ENCODE measurements at regions not wholly inside any gene's neighbourhood (a gene's known extent, or its start where the extent isn't known, plus 50 kb on each side); places are given as distances from the start of the nearest gene placed in this dataset.
"Not testable (repeated sequence)": the region's sequence is repeated elsewhere in the genome, so short reads cannot be mapped to it uniquely, and the experiment has no call there.

DNA sequence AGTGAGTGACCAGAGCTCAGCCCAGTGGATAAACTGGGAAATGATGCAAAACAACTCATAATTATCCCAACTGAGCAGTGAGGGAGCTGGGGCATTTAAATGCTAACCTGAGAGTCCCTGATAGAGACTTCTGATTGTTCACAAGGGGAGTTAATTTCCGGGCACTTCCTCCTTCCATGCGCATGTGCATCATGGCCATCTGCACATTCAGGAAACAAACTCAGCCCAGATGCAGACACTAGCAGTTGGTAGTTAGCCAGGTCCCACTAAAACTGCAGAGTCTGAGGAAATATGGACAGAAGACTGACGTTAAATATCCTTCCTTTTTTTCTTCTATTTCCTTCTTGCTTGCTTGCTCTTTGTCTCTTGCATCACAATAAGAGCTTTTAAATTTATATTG, 852.1 kb upstream of the LRRC4C start:
- DNase-seq (ENCODE audit: low read depth), result no peak

DNA sequence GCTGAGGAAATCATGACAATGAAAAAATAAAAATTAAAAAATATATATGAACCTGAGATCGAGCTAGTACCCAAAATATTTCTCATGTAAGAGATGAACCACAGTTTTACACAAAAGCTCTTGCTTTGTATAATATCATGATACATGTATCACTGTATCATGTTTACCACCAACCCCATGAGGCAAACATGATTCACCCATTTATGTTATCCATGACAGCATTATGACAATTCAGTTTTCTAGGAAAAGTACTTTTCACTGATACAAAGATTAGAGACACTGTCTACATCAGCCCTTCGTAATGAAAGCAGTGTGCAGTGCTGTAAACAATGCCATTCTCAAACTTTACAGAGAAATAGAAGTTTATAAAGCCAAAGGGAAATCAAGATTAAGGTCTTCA, 852.5 kb upstream of the LRRC4C start:
- no peak for DNase-seq (ENCODE audit: low read depth)

DNA sequence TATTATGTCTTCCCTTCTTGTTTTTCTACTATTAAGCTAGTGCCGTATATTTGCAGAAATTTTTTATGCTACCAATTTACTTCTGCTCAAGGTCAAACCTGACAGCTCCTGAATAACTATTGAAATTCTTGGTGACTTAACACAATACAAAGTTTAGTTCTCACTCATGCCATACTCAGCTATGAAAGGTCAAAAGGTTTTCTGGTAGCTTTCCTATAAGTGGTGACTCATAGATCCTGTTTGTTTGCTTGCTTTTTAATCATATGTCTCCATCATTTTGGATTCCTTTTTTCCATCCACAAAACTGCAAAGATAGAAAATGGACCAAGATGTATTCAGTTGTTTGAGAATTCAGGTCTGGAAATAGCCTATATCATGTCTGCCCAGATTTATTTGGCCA, 855.8 kb upstream of the LRRC4C start:
- peak; percentile 51 for DNase-seq (ENCODE audit: low read depth)

DNA sequence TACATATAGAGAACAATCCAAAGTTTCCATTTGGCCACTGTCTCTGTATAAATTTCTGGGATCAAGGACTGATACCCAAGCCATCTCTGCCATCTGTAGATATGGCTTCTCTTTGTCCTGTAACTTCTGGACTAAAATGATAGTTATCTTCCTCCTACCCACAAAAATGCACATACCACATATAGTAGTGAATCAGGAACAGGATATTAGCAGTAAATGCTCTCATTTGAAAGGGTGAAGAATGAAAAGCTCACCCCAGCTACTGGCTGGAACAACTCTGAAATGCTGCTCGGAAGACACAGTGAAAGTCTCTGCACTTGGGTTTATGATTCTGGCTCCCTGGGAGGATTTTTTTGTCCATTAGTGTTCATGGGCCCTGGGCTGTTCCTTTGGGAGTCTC, 856.4 kb upstream of the LRRC4C start:
- DNase-seq (ENCODE audit: low read depth), result peak; percentile 39

DNA sequence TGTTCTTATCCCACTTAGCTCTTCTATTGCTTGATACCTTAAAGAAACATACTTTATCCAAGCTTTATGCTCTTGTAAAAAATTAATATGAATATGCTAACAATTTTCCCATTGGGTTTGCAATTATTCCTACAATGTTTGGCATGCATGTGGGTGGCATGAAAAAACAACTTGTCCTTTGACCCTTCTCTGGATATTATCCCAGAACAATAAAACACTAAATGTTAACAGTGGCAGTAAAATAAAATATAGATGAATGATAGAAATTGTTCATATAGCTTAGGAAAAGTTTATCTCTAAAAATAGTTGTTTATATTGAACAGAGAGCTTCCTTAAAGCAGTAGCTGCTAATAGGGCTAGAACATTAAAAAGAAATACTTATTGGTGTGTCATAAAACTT, 860.5 kb upstream of the LRRC4C start:
- no peak for DNase-seq (ENCODE audit: low read depth)

DNA sequence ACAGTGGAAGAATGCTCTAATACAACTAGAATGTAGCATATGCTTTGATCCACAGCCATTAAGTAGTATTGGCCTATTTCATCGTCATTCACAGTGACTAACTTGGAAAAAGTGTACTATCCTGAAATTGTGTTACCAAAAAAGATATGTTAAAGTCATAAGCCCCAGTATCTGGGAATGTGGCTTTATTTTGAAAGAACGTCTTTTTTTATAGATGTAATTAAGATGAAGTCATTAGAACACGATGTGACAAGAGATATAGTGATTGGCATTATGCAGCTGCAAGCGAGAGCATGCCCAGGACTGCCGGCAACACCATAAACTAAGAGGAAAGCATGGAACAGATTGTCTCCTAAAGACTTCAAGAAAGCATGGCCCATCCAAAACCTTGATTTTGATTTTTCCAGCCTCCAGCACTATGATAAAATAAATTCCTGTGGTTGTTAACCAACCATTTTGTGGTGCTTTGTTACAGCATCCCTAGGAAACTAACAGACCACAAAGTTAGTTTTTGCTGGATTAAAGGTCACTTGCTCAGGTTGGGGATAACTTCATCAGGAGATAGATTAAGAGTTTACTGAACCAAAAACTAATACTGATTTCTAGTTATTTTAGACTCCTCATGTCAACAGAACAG, 870.6 kb upstream of the LRRC4C start:
- DNase-seq (ENCODE audit: low read depth), result peak; percentile 52

DNA sequence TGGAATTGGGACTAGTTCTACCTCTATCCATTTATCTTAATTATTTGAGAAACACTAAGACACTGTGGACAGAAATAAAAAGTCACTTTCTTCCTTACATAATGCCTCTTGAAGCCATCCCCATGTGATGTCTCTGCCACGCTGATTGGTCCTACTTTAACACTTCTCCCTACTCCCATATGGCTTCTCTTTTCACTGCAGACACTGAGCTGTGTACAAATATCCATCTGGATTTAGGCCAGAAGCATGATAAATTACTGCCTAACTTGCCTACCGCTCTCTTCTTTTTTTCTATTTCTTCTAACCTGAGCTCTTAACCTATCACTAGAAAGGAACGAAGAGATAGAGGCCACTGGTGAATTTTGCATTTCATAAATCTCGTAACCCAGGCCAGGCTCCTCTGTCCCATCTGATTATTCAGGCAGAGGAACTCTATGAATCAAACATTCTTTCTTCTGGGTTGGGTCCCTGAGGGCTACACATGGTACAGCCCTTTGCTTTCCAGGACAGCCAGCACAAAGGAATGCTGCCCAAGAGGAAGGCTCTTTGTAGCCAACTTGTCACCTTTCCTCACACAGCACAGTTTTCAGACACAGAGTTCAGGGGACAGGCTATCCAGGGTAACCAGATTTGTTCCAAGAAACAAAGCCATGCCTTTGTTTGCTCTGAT, 878.5 kb upstream of the LRRC4C start:
- peak; percentile 28 for DNase-seq (ENCODE audit: low read depth)

DNA sequence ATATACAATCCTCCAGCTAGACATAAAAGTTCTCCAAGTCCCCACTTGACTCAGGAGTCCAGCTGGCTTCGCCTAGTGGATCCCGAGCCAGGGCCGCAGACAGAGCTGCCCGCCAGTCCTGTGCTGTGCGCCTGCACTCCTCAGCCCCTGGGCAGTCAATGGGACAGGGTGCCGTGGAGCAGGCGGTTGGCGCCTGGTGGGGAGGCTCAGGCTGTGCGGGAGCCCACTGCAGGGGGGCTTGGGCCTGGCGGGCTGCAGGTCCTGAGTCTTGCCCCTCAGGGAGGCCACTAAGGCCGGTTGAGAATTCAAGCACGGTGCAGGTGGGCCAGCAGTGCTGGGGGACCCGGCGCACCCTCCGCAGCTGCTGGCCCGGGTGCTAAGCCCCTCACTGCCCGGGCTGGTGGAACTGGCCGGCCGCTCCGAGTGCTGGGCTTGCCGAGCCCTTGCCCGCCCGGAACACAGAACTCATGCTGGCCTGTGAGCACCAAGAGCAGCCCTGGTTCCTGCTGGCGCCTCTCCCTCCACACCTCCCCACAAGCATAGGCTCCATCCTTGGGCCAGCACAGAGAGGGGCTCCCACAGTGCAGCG, 884.8 kb upstream of the LRRC4C start:
- DNase-seq (ENCODE audit: low read depth), result no peak

DNA sequence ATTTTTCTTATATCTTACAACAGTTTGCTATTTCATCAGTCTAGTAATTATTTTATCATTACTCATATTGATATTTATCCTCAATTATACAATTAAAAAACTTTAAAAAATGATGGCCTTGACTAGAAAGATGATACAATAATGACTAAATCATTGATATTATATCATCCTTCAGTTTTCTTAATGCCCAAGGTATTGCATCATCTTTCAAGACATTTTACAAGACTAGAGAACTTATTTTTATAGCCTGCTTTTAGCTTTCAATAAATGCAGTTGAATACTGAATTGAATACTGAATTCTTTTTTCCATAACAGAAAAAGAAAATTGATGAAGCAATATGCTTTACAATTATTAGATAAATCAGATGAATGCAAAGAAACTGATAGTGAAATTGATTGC, 886.5 kb upstream of the LRRC4C start:
- DNase-seq (ENCODE audit: low read depth), result no peak

DNA sequence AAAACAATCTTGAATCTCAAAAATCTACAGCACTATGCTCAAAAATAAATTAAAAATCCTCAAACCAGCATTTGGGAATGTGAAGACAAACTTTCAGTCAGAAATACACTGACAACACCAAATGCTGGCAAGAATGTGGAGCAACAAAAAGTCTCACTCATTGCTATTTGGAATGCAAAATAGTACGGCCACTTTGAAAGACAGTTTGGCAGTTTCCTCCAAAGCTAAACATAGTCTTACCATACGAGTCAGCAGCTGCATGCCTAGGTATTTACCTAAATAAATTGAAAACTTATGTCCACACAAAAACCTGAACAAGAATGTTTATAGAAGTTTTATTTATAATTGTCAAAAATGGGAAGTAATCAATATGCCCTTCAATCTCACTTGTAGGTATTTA, 904.2 kb upstream of the LRRC4C start:
- DNase-seq (ENCODE audit: low read depth), result no peak

DNA sequence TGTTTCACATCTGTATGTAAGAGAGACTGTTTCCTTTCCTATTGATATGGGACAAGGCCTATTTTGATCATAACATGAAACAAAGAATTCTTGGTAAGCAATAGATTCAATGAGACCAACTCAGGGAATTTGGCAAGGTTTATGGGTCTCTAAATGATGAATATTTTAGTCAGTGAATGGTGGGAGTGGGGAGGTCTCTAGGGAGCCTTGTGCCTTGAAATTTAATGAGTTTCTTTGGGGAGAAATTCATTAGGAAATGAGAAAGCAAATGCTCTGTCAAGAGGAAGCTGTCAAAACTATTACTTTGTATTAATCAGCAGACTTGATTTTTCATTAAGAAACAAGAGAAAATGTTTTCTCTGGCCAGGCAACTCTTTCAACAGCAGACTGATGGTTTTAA, 921.7 kb upstream of the API5 start:
- no peak for DNase-seq (ENCODE audit: low read depth)

DNA sequence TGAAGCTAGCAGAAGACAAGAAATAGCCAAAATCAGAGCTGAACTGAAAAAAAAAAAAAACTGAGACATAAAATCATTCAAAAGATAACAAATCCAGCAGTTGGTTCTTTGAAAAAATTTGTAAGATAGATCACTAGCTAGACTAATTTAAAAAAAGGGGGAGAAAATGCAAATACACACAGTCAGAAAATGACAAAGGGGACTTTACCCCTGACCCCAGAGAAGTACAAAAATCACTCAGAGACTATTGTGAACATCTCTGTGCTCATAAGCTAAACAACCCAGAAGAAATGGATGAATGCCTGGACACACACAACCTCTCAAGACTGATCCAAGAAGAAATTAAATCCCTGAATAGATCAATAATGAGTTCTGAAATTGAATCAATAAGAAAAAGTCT, 914.3 kb upstream of the API5 start:
- DNase-seq (ENCODE audit: low read depth), result no peak

DNA sequence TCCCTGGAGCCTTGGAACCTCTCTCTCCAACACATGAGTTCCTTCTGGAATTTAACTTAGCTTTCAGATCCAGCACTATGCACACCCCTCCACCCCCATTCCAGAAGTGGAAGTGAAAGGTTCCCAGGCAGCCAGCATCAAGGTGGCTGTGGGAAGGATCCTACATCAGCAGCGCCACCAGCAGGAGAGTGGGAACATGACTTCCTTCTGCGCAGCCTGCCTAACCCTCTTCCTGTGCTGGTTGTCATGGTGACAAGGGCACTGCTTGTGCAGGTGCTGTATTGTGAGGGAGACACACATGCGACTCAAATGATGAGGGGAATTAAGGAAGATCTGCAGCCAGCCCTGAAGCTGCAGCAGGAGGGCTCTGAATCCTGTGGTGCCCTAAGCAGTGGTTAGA, 904.5 kb upstream of the API5 start:
- peak; percentile 17 for DNase-seq (ENCODE audit: low read depth)

DNA sequence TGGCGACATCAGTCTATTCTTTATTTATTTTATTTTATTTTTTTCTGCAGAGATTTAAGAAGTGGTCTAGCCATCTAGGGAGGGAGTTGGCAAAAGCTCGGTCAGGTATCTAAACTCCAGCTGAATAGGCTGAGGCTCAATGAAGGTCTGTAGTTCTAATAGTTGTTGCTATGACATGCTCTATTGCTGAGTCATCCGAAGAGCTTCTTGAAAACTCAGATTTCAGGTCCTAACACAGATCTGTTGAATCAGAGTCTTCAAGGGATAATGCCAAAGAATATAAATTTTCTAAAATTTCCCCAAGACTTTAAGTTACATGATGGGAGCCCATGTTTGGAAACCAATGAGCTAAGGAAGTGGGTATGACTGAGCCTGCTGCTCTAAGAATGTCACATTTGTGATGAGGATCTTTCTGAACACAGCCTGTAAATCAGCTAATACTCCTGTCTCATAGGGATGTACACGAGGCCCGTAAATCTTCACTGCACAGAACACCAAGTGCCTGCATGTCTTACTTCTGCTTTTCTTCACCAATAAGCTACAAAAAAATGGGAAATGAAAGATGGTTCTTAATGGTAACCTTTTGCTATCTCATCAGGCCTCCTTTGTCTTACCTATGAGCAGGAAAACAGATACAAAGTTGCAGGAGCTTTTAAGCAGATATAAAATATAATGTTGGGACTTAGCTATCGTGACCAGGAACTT, 901.4 kb upstream of the API5 start:
- DNase-seq (ENCODE audit: low read depth), result peak; percentile 22

DNA sequence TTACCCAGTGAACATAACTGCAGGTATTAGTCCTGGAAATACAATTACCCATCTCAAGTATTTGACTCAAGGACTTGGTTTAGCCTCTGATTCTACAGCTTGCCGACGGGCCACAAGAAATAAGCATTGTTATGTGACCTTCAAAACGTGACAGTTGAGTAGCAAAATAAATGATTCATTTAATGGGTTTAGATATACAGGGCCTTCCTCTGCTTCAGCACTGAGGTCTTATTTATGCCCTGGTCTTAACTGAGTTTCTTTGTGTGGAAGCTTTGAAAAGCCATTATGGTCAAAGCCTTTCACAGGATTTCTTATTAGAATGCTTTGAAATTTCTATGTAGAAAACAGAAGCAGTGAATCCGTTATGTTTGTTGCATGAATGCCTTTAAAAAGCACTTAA, 899.2 kb upstream of the API5 start:
- DNase-seq (ENCODE audit: low read depth), result no peak

DNA sequence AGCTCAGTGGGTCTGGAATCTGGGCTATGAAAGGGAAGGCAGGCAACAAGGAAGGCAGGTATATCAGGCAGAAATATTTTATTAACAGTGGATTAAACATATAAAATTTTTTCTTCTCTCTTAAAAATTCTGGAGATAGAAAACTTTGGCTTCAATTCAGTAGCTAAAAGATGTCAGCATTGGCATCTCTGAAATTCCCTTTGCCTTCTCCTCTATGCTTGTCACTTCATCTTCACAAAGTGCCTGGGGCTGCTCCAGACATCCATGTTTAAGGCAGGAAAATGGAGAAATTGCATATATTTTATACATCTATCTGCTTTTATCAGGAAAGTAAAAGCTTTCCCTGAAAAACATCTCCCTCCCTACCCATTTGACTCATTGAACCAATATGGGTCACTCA, 894.1 kb upstream of the API5 start:
- DNase-seq (ENCODE audit: low read depth), result no peak

DNA sequence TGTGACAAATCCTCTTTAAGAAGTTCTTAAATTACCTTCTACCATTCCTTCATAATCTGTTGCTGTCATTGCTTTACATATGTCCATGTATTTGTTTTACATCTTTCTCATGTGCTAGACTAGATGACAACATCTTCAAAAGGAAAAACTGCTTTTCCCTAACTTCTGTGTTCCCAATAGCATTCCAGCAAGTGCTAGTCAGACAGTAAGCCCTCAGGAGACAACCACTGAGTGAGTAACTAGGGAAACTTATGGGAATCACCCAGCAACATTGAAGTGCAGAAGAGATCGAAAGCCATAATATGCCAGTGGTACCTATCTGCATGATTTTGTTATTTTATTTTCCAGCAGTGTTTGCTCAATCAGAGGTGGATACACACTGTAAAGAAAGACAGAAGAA, 889.7 kb upstream of the API5 start:
- DNase-seq (ENCODE audit: low read depth), result peak; percentile 38

DNA sequence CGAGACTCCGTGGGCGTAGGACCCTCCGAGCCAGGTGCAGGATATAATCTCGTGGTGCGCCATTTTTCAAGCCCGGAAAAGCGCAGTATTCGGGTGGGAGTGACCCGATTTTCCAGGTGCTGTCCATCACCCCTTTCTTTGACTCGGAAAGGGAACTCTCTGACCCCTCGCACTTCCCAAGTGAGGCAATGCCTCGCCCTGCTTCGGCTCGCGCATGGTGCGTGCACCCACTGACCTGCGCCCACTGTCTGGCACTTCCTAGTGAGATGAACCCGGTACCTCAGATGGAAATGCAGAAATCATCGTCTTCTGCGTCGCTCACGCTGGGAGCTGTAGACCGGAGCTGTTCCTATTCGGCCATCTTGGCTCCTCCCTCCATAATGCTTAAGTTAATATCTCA, 876.9 kb upstream of the API5 start:
- not testable (repeated sequence) for DNase-seq (ENCODE audit: low read depth)

DNA sequence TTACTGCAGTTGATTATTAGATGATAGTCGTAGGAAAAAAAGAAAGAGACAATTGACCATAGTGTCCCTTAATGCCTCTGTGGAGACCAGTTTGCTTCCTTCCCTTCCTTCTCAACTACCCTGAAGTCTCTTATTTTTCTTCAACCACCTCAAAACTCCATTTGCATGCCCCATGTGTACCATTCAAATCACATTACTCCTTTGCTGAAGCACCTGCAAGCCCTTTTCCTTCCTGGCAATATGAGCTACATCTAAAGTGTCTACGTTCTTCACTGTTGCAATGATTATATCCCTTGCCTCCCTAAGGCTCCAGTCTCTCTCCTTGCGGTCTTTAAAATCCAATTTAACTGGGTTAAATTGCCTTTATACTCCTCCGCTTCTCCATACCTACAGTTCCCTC, 867.4 kb upstream of the API5 start:
- DNase-seq (ENCODE audit: low read depth), result no peak

DNA sequence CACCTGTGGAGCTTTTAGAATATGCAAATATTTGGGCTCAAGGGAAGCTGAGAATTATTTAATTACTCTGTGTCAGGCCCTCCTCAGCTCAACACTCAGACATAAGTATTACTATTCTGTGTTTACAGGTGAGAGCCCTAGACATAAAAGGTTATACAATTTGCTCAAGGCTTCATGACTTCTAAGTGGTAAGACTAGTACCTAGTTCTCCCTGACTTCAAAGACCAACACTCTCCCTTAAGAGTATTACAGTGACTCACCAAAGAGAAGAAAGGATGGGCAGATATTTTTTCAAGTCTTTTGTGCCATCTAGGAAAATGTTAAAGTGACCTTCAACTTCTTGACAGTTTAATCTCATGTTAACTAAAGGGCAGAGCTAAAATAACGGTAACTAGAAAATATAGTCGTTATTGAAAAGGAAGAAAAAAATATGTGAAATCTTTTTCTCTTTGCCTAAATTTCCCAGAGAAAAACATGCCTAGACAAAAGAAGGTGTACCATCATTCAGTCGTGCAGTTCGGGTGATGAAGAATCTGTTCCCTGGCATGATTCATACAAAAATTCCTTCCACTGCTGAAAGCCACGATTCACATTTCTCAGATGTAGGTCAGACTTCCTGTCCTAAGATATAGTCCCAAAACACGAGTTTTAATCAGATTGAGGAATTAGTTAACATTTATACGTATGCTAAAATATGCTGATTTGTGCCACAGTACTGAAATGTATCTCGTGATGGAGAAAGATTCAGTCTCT, 849.1 kb upstream of the API5 start:
- DNase-seq (ENCODE audit: low read depth), result peak; percentile 60

DNA sequence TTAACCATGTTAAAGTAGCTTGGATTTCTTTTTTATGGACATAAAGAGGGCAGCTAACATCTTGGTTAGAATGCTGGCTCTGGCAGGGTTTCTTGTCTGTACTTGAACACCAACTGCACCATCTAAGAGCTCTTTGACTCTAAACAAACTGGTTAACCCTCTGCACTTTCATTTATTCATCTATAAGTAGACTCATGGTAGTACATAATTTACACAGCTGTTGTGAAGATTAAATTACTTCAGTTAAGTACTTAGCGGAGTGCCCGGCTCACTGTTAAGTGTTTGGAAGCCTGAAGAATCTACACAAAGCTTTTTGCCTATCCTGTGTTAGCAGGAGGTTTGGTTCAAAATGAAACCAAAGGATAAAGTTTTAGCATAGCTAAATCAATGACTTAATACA, 846.2 kb upstream of the API5 start:
- DNase-seq (ENCODE audit: low read depth), result no peak

DNA sequence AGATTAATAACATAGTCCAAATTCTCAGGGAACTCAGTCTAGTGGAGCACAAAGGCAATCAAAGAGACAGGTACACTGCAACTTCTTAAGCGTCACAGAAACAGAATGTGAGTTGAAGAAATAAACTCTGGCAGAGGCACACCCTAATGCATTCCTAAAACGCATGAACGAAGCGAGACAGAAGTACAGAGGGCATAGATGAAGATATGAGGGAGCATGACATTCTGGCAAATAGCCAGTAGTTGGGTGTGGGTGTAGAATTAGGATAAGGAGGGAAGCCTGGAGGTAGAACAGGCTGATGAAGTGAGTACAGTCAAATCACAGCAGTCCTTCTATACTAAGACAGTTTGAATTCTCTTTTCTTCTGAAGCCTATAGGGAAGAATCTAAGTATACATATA, 838.7 kb upstream of the API5 start:
- no peak for DNase-seq (ENCODE audit: low read depth)
